ENCODE measurements at regions not wholly inside any gene's neighbourhood (a gene's known extent, or its start where the extent isn't known, plus 50 kb on each side); places are given as distances from the start of the nearest gene placed in this dataset.

GRCh38 chr10:113423981-113424721 is 128.7 kb upstream of the HABP2 start:
- DNase-seq, result no peak

DNA sequence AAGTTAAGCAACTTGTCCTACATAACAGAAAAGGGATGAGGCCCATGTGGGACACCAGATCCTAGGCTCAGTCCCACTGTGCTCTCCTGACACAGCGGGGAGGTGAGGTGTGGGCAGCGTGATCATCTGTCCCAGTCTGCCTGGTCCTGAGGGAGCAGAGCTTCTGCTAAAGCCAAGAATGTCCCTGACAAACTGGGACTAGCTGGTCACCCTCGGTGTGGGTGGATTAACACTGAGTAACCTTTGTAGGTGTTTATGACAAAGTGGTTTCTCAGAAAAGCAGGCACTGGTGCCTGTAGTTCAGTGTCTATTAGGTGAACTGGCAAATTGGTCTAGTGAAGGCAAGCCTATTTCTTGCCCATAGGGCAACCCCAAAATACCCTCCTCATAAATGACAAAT is 127.8 kb upstream of the HABP2 start:
- DNase-seq, result no peak

DNA sequence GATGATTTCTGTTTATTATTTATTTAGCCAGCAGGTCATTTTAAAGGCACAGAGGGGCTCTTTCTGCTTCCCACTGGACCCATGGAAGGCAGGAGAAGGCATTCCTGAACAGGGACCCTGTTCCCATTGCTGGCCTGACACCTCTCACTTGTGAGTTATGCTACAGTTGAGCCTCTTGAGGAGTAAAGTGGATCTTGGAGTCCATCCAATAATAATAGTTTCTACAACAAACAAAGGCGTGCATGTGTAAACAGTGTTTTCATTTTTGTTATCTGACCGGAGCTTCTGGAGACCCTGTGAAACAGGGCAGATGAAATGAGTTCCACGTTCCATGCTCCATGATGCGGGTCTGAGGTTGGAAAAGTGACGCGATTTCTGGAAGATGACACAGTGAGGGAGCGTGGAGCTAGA is 127.3 kb upstream of the HABP2 start:
- DNase-seq, result no peak

DNA sequence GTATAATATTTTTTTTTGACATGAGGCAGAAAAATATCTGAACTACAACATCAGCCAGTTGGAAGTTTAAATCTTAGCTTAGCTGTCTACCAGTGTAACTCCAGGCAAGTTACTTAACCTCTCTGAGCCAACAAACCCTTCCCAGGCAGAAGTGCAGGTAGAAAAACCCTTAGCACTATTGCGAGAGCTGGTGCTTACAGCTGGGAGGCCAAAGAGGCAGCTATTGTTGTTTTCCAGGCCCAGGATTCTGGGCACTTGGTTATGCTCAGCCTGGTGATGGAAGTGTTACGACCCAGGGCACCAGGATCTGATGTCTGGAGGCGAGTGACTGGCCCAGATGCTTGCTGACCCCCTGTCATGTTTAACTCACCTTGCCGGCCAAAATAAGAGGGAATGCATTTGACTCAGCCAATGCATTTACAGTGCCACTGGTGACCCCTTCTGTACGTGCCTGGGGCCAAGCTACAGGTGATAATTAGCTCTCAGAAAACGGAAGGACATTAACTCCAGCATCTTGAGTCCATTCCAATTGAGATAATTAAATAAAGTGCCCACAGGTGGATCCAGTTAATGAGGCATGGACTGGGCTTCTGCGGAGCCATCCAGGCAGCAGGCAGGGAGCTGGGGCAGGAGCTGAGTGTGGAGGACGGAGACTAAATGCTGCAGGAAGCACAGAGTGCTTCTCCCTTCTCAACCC is 126.5 kb upstream of the HABP2 start:
- DNase-seq, result no peak

- no peak for DNase-seq
Measured at GRCh38 chr10:113427236-113427735, 125.6 kb upstream of the HABP2 start.

DNA sequence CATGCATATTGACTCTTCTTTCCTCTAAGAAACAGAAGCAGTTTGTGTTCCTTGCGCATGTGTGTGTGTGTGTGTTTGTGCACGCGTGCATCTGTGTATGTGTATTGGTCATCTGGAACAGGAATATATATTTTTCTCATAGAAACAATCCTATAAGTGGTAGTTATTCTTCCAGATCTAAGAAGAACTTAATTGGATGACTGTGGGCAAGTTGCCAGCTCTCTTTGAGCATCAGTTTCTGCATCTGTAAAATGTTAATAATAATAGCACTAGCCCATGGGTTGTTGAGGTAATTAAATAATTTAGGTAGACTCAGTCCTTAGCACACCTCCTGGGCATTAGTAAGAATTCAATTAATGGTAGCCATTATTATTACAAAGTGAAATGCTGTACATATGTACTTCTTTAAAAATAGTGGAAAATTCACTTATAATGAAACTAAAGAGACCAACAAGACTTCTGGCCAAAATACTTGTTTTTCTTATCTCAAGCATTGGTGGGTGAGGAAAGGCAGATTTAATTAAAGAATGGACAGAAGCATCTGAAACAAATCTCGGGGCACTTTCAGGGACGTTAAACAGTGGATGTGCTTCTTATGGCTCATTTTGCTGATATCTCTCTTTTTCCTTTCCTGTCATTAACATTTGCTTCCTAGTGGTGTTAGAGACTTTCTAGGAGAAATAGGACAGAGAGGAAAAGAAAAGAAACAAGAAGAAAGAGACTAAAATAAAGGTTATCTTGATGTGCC is 124.9 kb upstream of the HABP2 start:
- no peak for DNase-seq

GRCh38 chr10:113430634-113431397 is 122.0 kb upstream of the HABP2 start:
- no peak for DNase-seq

- no peak for DNase-seq
Measured at GRCh38 chr10:113431398-113432160, 121.3 kb upstream of the HABP2 start.

DNA sequence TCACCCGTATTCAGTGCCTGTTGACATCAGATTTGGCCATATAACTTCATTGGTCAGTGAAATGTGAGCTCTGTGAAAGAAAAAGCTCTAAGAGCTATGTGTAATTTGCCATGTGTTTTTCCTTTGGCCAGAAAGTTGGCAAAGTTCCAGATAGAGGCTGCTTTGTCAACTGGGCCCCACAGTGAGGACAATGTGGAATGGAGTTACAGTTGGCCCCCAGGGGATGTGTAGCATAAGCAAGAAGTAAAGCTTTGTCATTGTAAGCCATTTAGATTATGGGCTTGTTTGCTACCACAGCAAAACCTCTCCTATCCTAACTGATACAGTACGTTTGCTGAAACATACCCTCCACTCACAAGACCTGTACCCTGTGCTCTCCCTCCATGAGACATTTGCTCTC is 119.1 kb upstream of the HABP2 start:
- DNase-seq, result no peak

- DNase-seq, result no peak
Measured at GRCh38 chr10:113434315-113434714, 118.5 kb upstream of the HABP2 start.

GRCh38 chr10:113434950-113435349 is 117.9 kb upstream of the HABP2 start:
- no peak for DNase-seq

DNA sequence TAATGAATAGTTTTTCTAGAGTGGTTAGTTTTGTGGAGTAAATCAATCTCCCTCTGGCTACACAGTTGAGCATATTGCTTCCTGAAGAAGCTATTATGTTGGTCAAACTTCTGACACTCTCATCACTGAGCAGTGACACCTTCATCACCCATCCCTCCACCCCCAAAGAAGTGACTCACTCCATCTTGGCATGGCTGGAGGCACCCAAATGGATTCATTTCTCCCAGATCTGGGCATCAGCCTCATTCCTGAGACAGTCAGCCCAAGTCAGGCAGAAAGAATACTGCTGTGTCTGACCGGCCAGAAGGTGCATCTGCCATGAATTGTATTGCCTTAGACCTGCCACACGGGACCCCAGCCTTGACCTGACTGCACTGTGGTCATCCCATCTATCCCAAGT is 117.0 kb upstream of the HABP2 start:
- no peak for DNase-seq

GRCh38 chr10:113436851-113437250 is 116.0 kb upstream of the HABP2 start:
- no peak for DNase-seq

DNA sequence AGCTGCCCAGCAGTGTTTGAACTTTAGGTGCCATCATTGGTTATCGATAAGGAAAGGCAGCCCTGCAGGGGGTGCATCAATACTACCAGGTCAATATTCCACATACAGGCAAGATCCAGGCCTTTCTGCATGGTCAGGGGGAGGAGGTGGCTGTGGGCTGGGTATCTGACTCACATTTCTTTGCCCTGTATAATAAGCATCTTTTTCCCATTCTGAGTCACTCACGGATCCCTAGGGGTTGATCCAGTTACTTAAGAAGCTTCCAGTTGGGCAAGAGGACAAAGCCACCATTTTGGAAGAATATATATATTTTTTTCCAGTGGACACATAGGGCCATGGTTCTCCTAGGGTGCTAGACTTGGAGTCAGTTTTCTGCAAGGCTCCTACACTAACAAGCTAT is 114.2 kb upstream of the HABP2 start:
- DNase-seq, result no peak

GRCh38 chr10:113441220-113441619 is 111.6 kb upstream of the HABP2 start:
- no peak for DNase-seq

DNA sequence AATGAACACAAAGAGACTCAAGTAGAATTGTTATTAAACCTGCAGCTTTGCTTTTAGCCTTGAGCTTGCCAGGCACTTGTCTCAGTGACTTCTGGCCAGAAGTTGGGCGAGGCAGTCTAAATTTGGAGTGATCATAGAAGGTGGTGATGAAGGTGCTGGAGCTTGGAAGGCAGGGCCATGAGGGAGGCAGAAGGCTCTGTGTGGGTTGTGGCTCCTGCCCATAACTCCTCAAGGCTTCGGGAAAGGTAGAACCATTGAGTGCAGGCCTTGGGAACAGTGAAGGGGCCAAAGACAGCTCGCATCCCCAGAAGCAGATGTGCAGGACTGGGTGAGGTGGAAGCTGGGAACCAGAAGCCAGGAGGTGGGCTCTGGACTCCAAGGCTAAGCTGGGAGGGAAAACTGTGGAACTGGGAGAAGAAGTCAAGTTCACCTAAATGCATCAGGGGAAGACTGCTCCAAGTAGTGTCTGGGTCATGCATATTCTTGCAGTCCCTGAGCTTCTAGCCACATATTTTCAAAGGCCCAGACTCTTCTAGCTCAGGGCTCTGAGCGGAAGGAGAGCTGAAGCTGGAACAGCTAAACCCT is 111.1 kb upstream of the HABP2 start:
- DNase-seq, result no peak

GRCh38 chr10:113442336-113442735 is 110.5 kb upstream of the HABP2 start:
- DNase-seq, result no peak

GRCh38 chr10:113443141-113443925 is 109.5 kb upstream of the HABP2 start:
- no peak for DNase-seq

GRCh38 chr10:113444766-113445365 is 108.0 kb upstream of the HABP2 start:
- DNase-seq, result no peak

DNA sequence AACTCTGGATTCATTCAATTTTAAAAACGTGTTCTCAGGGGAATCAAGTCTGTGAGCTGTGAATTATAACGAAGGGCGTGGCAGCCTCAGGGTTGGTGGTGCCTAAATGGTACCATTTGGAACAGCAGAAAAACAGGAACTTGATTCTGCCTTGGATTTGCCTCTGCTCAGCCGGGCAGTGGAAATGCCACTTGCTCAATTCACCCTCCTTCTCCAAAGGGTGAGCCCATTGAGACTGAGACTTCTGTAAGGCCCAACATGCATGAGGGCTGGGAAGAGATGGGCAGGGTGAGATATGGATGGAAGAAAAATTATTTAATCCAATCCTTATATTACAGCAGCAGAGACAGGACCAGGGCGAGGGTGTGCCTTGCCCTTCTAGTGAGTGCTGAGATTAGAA is 107.1 kb upstream of the HABP2 start:
- DNase-seq, result no peak

DNA sequence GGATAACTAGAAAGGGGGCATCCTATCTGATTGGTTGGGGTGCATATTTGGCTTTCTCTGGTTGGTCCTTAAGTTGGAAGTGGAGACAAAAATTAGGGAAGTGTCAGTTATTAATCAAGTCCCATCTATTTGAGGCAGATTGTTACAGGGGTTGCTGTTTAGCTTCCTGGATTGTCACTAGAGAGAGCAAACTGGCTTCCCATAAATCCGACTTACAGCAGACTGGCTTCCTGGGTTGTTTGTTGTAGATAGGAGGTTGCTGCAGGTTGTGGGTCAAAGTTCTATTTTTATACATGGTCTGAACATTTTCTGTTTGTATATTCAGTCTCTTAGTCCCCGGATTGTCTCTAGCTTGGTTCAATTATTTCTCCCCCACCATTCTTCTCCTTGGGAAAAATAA is 106.1 kb upstream of the HABP2 start:
- no peak for DNase-seq

All from DMS 273 treated with DMSO at 0.1 percent for 48 hours (cell line).